GM12878 (cell line): ENCODE measurements at regions not wholly inside any gene's neighbourhood (a gene's known extent, or its start where the extent isn't known, plus 50 kb on each side); places are given as distances from the start of the nearest gene placed in this dataset.

ENCODE experiments used
- ATAC-seq: fragments of 200-7000 bp; cut with Tn5 transposase; 3 replicates; pipeline ENCODE4 v1.9.1; 2020; ENCODE audit warnings: mild to moderate bottlenecking, moderate library complexity
- BruUV-seq: library from RNA; stranded (reverse); fragments of 400-500 nt; replicated peaks from 2 replicates; lab custom pipeline; 2021; lab: Mats Ljungman, UMichigan
- CTCF ChIA-PET: fragments of 300-600 bp; sonication (Branson Sonifier 250); formaldehyde crosslinking; extraction: SDS; loops from one replicate; lab custom pipeline; 2021; ENCODE audit warnings: inconsistent platforms; lab: Yijun Ruan, JAX
- POLR2A ChIA-PET: fragments of 350-600 bp; formaldehyde crosslinking; extraction: SDS; loops from one replicate; lab custom pipeline; 2021; ENCODE audit warnings: inconsistent platforms; lab: Charles Lee
- RAD21 ChIA-PET: fragments of 300-600 bp; sonication (Branson Sonifier 250); formaldehyde crosslinking; loops from one replicate; lab custom pipeline; 2023; ENCODE audit warnings: antibody characterized with exemption; ENCODE audit not compliant: unreplicated experiment; lab: Charles Lee
- SMC1A ChIA-PET: fragments of 300-600 bp; sonication (Branson Sonifier 250); formaldehyde crosslinking; loops from one replicate; lab custom pipeline; 2023; ENCODE audit not compliant: unreplicated experiment, uncharacterized antibody; lab: Charles Lee
- DNase-seq: peaks from one replicate; pipeline ENCODE4 v3.0.0-alpha.2; 2011; ENCODE audit warnings: low read depth, low spot score
- FAIRE-seq: peaks from 3 replicates; lab custom pipeline; 2011; peaks lifted over from hg19 to GRCh38; lab: Jason Lieb, UNC
- H2AFZ ChIP-seq: 2 replicates; pipeline ENCODE4 v1.6.0; 2011; ENCODE audit warnings: low read depth, low read length, control low read depth; ENCODE audit not compliant: control insufficient read depth
- H3K27ac ChIP-seq: 2 replicates; pipeline ENCODE4 v1.5.1; 2011; ENCODE audit warnings: control low read depth; ENCODE audit not compliant: control insufficient read depth, insufficient read depth
- H3K27me3 ChIP-seq, 2 experiments: replicated peaks in 1 of 2; 2 replicates each; pipeline versions ENCODE4 v1.6.0 to v1.6.1; 2011; ENCODE audit warnings: low read length in 1 of 2; ENCODE audit not compliant: control insufficient read depth in 2 of 2, insufficient read depth in 2 of 2
- H3K36me3 ChIP-seq, 2 experiments: 2 replicates each; pipeline ENCODE4 v1.5.1; 2011; ENCODE audit warnings: low read length in 1 of 2; ENCODE audit not compliant: control insufficient read depth in 2 of 2, insufficient read depth in 2 of 2
- H3K4me1 ChIP-seq: 2 replicates; pipeline ENCODE4 v1.6.1; 2011; ENCODE audit warnings: mild to moderate bottlenecking, low read length, moderate library complexity, mixed read lengths; ENCODE audit not compliant: control insufficient read depth, insufficient read depth
- H3K4me2 ChIP-seq: 2 replicates; pipeline ENCODE4 v1.6.0; 2011; ENCODE audit warnings: control low read depth; ENCODE audit not compliant: control insufficient read depth, insufficient read depth
- H3K4me3 ChIP-seq: fragments of 200-600 bp; sonication (generic); 2 replicates; pipeline ENCODE4 v1.5.1; 2016
- H3K79me2 ChIP-seq: 2 replicates; pipeline ENCODE4 v1.6.0; 2011; ENCODE audit warnings: low read length; ENCODE audit not compliant: control insufficient read depth, insufficient read depth
- H3K9ac ChIP-seq: 2 replicates; pipeline ENCODE4 v1.8.0; 2011; ENCODE audit warnings: low read length, control low read depth, mixed read lengths; ENCODE audit not compliant: control insufficient read depth, insufficient read depth
- H3K9me3 ChIP-seq: replicated peaks from 3 replicates; pipeline ENCODE4 v1.5.1; 2011; ENCODE audit warnings: mild to moderate bottlenecking, low read length; ENCODE audit not compliant: control insufficient read depth, insufficient read depth
- H4K20me1 ChIP-seq: 2 replicates; pipeline ENCODE4 v1.6.0; 2011; ENCODE audit not compliant: control insufficient read depth, insufficient read depth
- LARP7 ChIP-seq: fragments of 450-650 bp; IDR thresholded peaks from 2 replicates; pipeline ENCODE4 v1.6.1; 2017; ENCODE audit warnings: mild to moderate bottlenecking
- NFYA ChIP-seq: IDR thresholded peaks from 2 replicates; pipeline ENCODE4 v1.6.1; 2011; ENCODE audit warnings: low read depth, mild to moderate bottlenecking, low read length, improper control_type of control experiment, borderline replicate concordance
- RAD21 ChIP-seq: IDR thresholded peaks from 2 replicates; pipeline ENCODE4 v1.6.1; 2011; ENCODE audit warnings: mild to moderate bottlenecking, low read depth, low read length, moderate library complexity; ENCODE audit not compliant: insufficient read depth
- SMAD1 ChIP-seq: fragments of 450-650 bp; IDR thresholded peaks from 2 replicates; pipeline ENCODE4 v1.6.1; 2018; ENCODE audit warnings: mild to moderate bottlenecking, low read depth; ENCODE audit not compliant: partially characterized antibody
- WGBS: methylation state at CpG from one replicate; pipeline ENCODE4 v1.1.6; 2016; ENCODE audit warnings: low lambda C conversion rate; ENCODE audit not compliant: insufficient replicate concordance, insufficient coverage; ENCODE audit errors: missing lambda C conversion rate; 5-methylcytosine and 5-hydroxymethylcytosine counted together
- in situ Hi-C: fragments of 300-500 bp; cut with MboI; formaldehyde crosslinking; loops from 9 replicates; pipeline ENCODE4 v1.14.3; 2018; ENCODE audit warnings: mixed read lengths
- intact Hi-C: fragments of 100-400 bp; cut with micrococcal nuclease; formaldehyde crosslinking; loops from one replicate; pipeline ENCODE4 v1.14.2; 2022; ENCODE audit not compliant: unreplicated experiment
- TF ChIP-seq, protein P1 (sequence below): fragments of 450-650 bp; formaldehyde crosslinking; IDR thresholded peaks from 2 replicates; pipeline ENCODE4 v1.4.0; 2020; ENCODE audit warnings: mild to moderate bottlenecking, moderate library complexity
- TF ChIP-seq, protein P2 (sequence below): fragments of 450-650 bp; IDR thresholded peaks from 2 replicates; pipeline ENCODE4 v1.6.1; 2016; ENCODE audit warnings: mild to moderate bottlenecking, moderate library complexity, borderline replicate concordance
- TF ChIP-seq, protein P3 (sequence below): IDR thresholded peaks from 2 replicates; pipeline ENCODE4 v1.6.1; 2012; ENCODE audit warnings: low read depth, low read length, improper control_type of control experiment
- TF ChIP-seq, protein P4 (sequence below): fragments of 450-650 bp; IDR thresholded peaks from 2 replicates; pipeline ENCODE4 v1.6.1; 2017; ENCODE audit warnings: borderline replicate concordance

DNA sequence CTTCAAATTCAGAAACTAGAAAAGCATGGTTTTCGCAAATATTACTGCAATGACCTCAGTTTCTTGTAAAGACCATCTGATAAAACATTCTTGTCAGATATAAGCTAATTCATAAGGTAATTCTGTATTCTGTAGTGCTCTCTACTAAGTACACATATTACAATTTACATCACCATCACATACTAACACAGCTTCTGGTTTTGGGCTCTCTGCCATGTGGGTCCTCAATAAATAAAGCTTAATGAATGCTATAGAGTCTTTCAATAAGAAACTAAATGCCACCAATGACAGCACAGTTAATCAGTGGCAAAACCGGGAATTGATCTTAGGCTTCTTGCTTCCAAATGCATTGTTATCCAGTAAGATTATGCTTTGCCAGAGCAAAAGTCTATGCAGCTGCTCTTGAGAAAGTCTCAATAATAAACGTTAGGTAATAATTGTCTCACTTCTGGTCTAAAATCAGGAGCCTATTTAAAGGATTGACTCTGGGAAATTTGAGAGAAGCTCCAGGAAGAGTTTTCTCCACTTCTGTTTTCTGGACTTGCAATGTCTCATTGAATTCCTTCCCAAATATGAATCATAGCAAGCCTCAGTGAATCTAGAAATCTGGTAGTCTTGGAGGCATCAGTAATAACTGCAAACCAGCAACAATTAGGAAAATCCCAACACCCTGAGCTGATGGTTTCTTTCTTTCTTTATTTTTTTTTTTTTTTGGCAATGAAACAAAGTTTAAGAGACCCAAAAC lies 67.9 kb upstream of the RAPGEF4 start:
- no peak overlapping the region for H3K9ac ChIP-seq
- ATAC-seq (no peak), DNase-seq (no peak), FAIRE-seq (no peak)
- no peaks in the 10 kb centered on the region for H3K4me1 ChIP-seq
- SMC1A ChIA-PET: interaction anchor here (0.7 kb wide), 1 partner anchor 701 kb away, joined by 3 read pairs; no protein-coding TSS in a partner anchor
- BruUV-seq: no TSS peak
- H3K4me2 ChIP-seq: no peak overlapping the region
- H3K27me3 ChIP-seq: no peaks in the 10 kb centered on the region
- H3K36me3 ChIP-seq: no peaks in the 10 kb centered on the region
- H3K79me2 ChIP-seq: no peaks in the 10 kb centered on the region
- H3K9me3 ChIP-seq: no peaks in the 10 kb centered on the region
- H2AFZ ChIP-seq: no peak overlapping the region
- POLR2A ChIA-PET: no interaction called here
- no peak overlapping the region for H3K4me3 ChIP-seq
- RAD21 ChIA-PET: no interaction called here
- TF ChIP-seq, protein P1, sequence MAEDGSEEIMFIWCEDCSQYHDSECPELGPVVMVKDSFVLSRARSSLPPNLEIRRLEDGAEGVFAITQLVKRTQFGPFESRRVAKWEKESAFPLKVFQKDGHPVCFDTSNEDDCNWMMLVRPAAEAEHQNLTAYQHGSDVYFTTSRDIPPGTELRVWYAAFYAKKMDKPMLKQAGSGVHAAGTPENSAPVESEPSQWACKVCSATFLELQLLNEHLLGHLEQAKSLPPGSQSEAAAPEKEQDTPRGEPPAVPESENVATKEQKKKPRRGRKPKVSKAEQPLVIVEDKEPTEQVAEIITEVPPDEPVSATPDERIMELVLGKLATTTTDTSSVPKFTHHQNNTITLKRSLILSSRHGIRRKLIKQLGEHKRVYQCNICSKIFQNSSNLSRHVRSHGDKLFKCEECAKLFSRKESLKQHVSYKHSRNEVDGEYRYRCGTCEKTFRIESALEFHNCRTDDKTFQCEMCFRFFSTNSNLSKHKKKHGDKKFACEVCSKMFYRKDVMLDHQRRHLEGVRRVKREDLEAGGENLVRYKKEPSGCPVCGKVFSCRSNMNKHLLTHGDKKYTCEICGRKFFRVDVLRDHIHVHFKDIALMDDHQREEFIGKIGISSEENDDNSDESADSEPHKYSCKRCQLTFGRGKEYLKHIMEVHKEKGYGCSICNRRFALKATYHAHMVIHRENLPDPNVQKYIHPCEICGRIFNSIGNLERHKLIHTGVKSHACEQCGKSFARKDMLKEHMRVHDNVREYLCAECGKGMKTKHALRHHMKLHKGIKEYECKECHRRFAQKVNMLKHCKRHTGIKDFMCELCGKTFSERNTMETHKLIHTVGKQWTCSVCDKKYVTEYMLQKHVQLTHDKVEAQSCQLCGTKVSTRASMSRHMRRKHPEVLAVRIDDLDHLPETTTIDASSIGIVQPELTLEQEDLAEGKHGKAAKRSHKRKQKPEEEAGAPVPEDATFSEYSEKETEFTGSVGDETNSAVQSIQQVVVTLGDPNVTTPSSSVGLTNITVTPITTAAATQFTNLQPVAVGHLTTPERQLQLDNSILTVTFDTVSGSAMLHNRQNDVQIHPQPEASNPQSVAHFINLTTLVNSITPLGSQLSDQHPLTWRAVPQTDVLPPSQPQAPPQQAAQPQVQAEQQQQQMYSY (CRISPR knock-in tag): no peak
- TF ChIP-seq, protein P2, sequence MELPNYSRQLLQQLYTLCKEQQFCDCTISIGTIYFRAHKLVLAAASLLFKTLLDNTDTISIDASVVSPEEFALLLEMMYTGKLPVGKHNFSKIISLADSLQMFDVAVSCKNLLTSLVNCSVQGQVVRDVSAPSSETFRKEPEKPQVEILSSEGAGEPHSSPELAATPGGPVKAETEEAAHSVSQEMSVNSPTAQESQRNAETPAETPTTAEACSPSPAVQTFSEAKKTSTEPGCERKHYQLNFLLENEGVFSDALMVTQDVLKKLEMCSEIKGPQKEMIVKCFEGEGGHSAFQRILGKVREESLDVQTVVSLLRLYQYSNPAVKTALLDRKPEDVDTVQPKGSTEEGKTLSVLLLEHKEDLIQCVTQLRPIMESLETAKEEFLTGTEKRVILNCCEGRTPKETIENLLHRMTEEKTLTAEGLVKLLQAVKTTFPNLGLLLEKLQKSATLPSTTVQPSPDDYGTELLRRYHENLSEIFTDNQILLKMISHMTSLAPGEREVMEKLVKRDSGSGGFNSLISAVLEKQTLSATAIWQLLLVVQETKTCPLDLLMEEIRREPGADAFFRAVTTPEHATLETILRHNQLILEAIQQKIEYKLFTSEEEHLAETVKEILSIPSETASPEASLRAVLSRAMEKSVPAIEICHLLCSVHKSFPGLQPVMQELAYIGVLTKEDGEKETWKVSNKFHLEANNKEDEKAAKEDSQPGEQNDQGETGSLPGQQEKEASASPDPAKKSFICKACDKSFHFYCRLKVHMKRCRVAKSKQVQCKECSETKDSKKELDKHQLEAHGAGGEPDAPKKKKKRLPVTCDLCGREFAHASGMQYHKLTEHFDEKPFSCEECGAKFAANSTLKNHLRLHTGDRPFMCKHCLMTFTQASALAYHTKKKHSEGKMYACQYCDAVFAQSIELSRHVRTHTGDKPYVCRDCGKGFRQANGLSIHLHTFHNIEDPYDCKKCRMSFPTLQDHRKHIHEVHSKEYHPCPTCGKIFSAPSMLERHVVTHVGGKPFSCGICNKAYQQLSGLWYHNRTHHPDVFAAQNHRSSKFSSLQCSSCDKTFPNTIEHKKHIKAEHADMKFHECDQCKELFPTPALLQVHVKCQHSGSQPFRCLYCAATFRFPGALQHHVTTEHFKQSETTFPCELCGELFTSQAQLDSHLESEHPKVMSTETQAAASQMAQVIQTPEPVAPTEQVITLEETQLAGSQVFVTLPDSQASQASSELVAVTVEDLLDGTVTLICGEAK: no peak
- TF ChIP-seq NFYA: no peak
- TF ChIP-seq RAD21: no peak
- TF ChIP-seq, protein P3, sequence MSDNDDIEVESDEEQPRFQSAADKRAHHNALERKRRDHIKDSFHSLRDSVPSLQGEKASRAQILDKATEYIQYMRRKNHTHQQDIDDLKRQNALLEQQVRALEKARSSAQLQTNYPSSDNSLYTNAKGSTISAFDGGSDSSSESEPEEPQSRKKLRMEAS: no peak
- TF ChIP-seq LARP7: no peak
- TF ChIP-seq SMAD1: no peak
- TF ChIP-seq, protein P4, sequence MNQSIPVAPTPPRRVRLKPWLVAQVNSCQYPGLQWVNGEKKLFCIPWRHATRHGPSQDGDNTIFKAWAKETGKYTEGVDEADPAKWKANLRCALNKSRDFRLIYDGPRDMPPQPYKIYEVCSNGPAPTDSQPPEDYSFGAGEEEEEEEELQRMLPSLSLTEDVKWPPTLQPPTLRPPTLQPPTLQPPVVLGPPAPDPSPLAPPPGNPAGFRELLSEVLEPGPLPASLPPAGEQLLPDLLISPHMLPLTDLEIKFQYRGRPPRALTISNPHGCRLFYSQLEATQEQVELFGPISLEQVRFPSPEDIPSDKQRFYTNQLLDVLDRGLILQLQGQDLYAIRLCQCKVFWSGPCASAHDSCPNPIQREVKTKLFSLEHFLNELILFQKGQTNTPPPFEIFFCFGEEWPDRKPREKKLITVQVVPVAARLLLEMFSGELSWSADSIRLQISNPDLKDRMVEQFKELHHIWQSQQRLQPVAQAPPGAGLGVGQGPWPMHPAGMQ: no peak
- no peaks in the 10 kb centered on the region for H4K20me1 ChIP-seq
- WGBS: 13% methylated on average over 3 of the region's 3 CpGs
- CTCF ChIA-PET: no interaction called here
- intact Hi-C loops (no loop called here), in situ Hi-C loops (no loop called here)
- no peak overlapping the region for H3K27ac ChIP-seq
